Neural progenitor cell (in vitro differentiated cells): ENCODE measurements at regions not wholly inside any gene's neighbourhood (a gene's known extent, or its start where the extent isn't known, plus 50 kb on each side); places are given as distances from the start of the nearest gene placed in this dataset.

Experiments used
- DNase-seq: peaks from one replicate; pipeline ENCODE4 v3.0.0-alpha.2; 2016; ENCODE audit warnings: low spot score
- H2AFZ ChIP-seq: fragments of 200-600 bp; sonication (generic); replicated peaks from 2 replicates; pipeline ENCODE4 v1.6.1; 2016; ENCODE audit warnings: antibody characterized with exemption
- H3F3A ChIP-seq: fragments of 200-600 bp; sonication (generic); 2 replicates; pipeline ENCODE4 v1.6.1; 2016; ENCODE audit warnings: antibody characterized with exemption, low read depth
- H3K27ac ChIP-seq: fragments of 200-600 bp; sonication (generic); 2 replicates; pipeline ENCODE4 v1.5.1; 2016; ENCODE audit warnings: mild to moderate bottlenecking
- H3K27me3 ChIP-seq: fragments of 200-600 bp; sonication (generic); 2 replicates; pipeline ENCODE4 v1.6.1; 2016; ENCODE audit warnings: mild to moderate bottlenecking, moderate library complexity
- H3K36me3 ChIP-seq: fragments of 200-600 bp; sonication (generic); 2 replicates; pipeline ENCODE4 v1.5.1; 2016
- H3K4me1 ChIP-seq: fragments of 200-600 bp; sonication (generic); 2 replicates; pipeline ENCODE4 v1.6.1; 2016; ENCODE audit warnings: mixed run types
- H3K4me2 ChIP-seq: fragments of 200-600 bp; sonication (generic); 2 replicates; pipeline ENCODE4 v1.6.1; 2016
- H3K4me3 ChIP-seq: fragments of 200-600 bp; sonication (generic); 2 replicates; pipeline ENCODE4 v1.5.1; 2016
- H3K79me2 ChIP-seq: fragments of 200-600 bp; sonication (generic); 2 replicates; pipeline ENCODE4 v1.6.1; 2016; ENCODE audit warnings: low read depth
- H3K9ac ChIP-seq: fragments of 200-600 bp; sonication (generic); 2 replicates; pipeline ENCODE4 v1.6.1; 2016
- H3K9me3 ChIP-seq: fragments of 200-600 bp; sonication (generic); 2 replicates; pipeline ENCODE4 v1.5.1; 2016; ENCODE audit warnings: low read depth
- H4K20me1 ChIP-seq: fragments of 200-600 bp; sonication (generic); 2 replicates; pipeline ENCODE4 v1.6.1; 2016; ENCODE audit warnings: low read depth
- H3K27ac Mint-ChIP-seq: 3 replicates; pipeline ENCODE4 v1.8.0; 2021; ENCODE audit warnings: mixed read lengths
- H3K27me3 Mint-ChIP-seq: 2 replicates; pipeline ENCODE4 v1.8.0; 2022; ENCODE audit warnings: low read depth, mild to moderate bottlenecking, inconsistent platforms, moderate library complexity, mixed read lengths; ENCODE audit not compliant: insufficient read depth
- H3K36me3 Mint-ChIP-seq: 3 replicates; pipeline ENCODE4 v1.8.0; 2021; ENCODE audit warnings: mixed read lengths
- H3K4me1 Mint-ChIP-seq: 3 replicates; pipeline ENCODE4 v1.8.0; 2021; ENCODE audit warnings: mixed read lengths
- H3K4me3 Mint-ChIP-seq: 3 replicates; pipeline ENCODE4 v1.8.0; 2021; ENCODE audit warnings: mild to moderate bottlenecking, moderate library complexity, mixed read lengths
- H3K9me3 Mint-ChIP-seq: 3 replicates; pipeline ENCODE4 v1.8.0; 2020; ENCODE audit warnings: mixed read lengths
- CTCF ChIP-seq: fragments of 200-600 bp; sonication (generic); IDR thresholded peaks from 2 replicates; pipeline ENCODE4 v1.5.1; 2017; ENCODE audit warnings: antibody characterized with exemption, mild to moderate bottlenecking
- EZH2 ChIP-seq: fragments of 200-600 bp; sonication (generic); IDR thresholded peaks from 2 replicates; pipeline ENCODE4 v1.6.1; 2017; ENCODE audit warnings: antibody characterized with exemption, mild to moderate bottlenecking, moderate library complexity
- EZH2phosphoT487 ChIP-seq: fragments of 200-600 bp; sonication (generic); IDR thresholded peaks from 2 replicates; pipeline ENCODE4 v1.6.1; 2017; ENCODE audit warnings: antibody characterized with exemption

GRCh38 chr16:54356391-54356790, 69.8 kb upstream of the IRX3 start:
- Histone ChIP-seq H3K27me3 (peaks cover 3% of the 10 kb centered on the region), H4K20me1 (no peaks in the 10 kb centered on the region), H3K9me3 (peaks cover 6% of the 10 kb centered on the region), H3K79me2 (no peaks in the 10 kb centered on the region), H3F3A (peaks cover 19% of the 10 kb centered on the region), H3K4me2 (no peak overlapping the region), H3K4me3 (no peak overlapping the region), H3K27ac (no peak overlapping the region), H3K9ac (no peak overlapping the region), H3K4me1 (peaks cover 31% of the 10 kb centered on the region), H2AFZ (no peak overlapping the region), H3K36me3 (no peaks in the 10 kb centered on the region)
- peaks cover 1% of the 10 kb centered on the region for H3K36me3 Mint-ChIP-seq
- peaks cover 15% of the 10 kb centered on the region for H3K27me3 Mint-ChIP-seq
- DNase-seq, result no peak
- H3K9me3 Mint-ChIP-seq, result peaks cover 21% of the 10 kb centered on the region
- no peak overlapping the region for H3K4me3 Mint-ChIP-seq
- peaks cover 31% of the 10 kb centered on the region for H3K4me1 Mint-ChIP-seq
- TF ChIP-seq EZH2phosphoT487, result no peak
- TF ChIP-seq CTCF, result no peak
- no peak for TF ChIP-seq EZH2
- no peak overlapping the region for H3K27ac Mint-ChIP-seq

- H3F3A ChIP-seq, result peaks cover 24% of the 10 kb centered on the region
- H3K4me1 ChIP-seq, result peaks cover 29% of the 10 kb centered on the region
- H3K36me3 ChIP-seq, result no peaks in the 10 kb centered on the region
- no peaks in the 10 kb centered on the region for H4K20me1 ChIP-seq
- Mint-ChIP-seq H3K27me3 (peaks cover 12% of the 10 kb centered on the region), H3K36me3 (peaks cover 1% of the 10 kb centered on the region), H3K4me3 (no peak overlapping the region), H3K4me1 (peaks cover 26% of the 10 kb centered on the region), H3K27ac (no peak overlapping the region), H3K9me3 (peaks cover 29% of the 10 kb centered on the region)
- TF ChIP-seq EZH2phosphoT487 (no peak), EZH2 (no peak), CTCF (no peak)
- peaks cover 3% of the 10 kb centered on the region for H3K27me3 ChIP-seq
- H3K4me2 ChIP-seq, result no peak overlapping the region
- no peak overlapping the region for H3K27ac ChIP-seq
- H3K9ac ChIP-seq, result no peak overlapping the region
- no peak overlapping the region for H2AFZ ChIP-seq
- peaks cover 6% of the 10 kb centered on the region for H3K9me3 ChIP-seq
- no peak for DNase-seq
- no peaks in the 10 kb centered on the region for H3K79me2 ChIP-seq
- H3K4me3 ChIP-seq, result no peak overlapping the region
Measured at GRCh38 chr16:54355251-54355650, 68.7 kb upstream of the IRX3 start.

- Histone ChIP-seq H3K4me3 (no peak overlapping the region), H4K20me1 (no peaks in the 10 kb centered on the region), H3F3A (peaks cover 24% of the 10 kb centered on the region), H3K79me2 (no peaks in the 10 kb centered on the region), H3K9me3 (peaks cover 6% of the 10 kb centered on the region), H3K36me3 (no peaks in the 10 kb centered on the region), H3K9ac (no peak overlapping the region), H3K27me3 (peaks cover 3% of the 10 kb centered on the region), H3K27ac (no peak overlapping the region), H3K4me1 (peaks cover 18% of the 10 kb centered on the region), H3K4me2 (no peak overlapping the region), H2AFZ (no peak overlapping the region)
- no peak for TF ChIP-seq CTCF
- H3K4me3 Mint-ChIP-seq, result no peak overlapping the region
- peaks cover 19% of the 10 kb centered on the region for H3K27me3 Mint-ChIP-seq
- H3K27ac Mint-ChIP-seq, result no peak overlapping the region
- no peak for DNase-seq
- peaks cover 1% of the 10 kb centered on the region for H3K36me3 Mint-ChIP-seq
- peaks cover 12% of the 10 kb centered on the region for H3K4me1 Mint-ChIP-seq
- peaks cover 47% of the 10 kb centered on the region for H3K9me3 Mint-ChIP-seq
Measured at GRCh38 chr16:54353097-54353496, 66.5 kb upstream of the IRX3 start.

- peak overlapping the region; percentile 68 for H3K4me2 ChIP-seq
- peaks cover 47% of the 10 kb centered on the region for H3K9me3 Mint-ChIP-seq
- H3K4me1 ChIP-seq, result peaks cover 18% of the 10 kb centered on the region
- H3K4me3 Mint-ChIP-seq, result no peak overlapping the region
- TF ChIP-seq EZH2, result peak; percentile 19
- peak; percentile 93 for TF ChIP-seq EZH2phosphoT487
- no peak for TF ChIP-seq CTCF
- H3K27ac ChIP-seq, result peak overlapping the region; percentile 4
- no peaks in the 10 kb centered on the region for H3K79me2 ChIP-seq
- H3K9ac ChIP-seq, result no peak overlapping the region
- no peaks in the 10 kb centered on the region for H4K20me1 ChIP-seq
- H3K36me3 Mint-ChIP-seq, result peaks cover 1% of the 10 kb centered on the region
- H3K9me3 ChIP-seq, result peaks cover 6% of the 10 kb centered on the region
- no peak overlapping the region for H2AFZ ChIP-seq
- H3K27me3 Mint-ChIP-seq, result peaks cover 20% of the 10 kb centered on the region
- peaks cover 24% of the 10 kb centered on the region for H3F3A ChIP-seq
- H3K27me3 ChIP-seq, result no peaks in the 10 kb centered on the region
- no peak overlapping the region for H3K27ac Mint-ChIP-seq
- H3K36me3 ChIP-seq, result no peaks in the 10 kb centered on the region
- H3K4me1 Mint-ChIP-seq, result peaks cover 12% of the 10 kb centered on the region
- H3K4me3 ChIP-seq, result no peak overlapping the region
- DNase-seq, result peak; percentile 93
Measured at GRCh38 chr16:54351171-54351570, 64.6 kb upstream of the IRX3 start.
